ENCODE measurements at regions not wholly inside any gene's neighbourhood (a gene's known extent, or its start where the extent isn't known, plus 50 kb on each side); places are given as distances from the start of the nearest gene placed in this dataset.
"Not testable (repeated sequence)": the region's sequence is repeated elsewhere in the genome, so short reads cannot be mapped to it uniquely, and the experiment has no call there.

DNA sequence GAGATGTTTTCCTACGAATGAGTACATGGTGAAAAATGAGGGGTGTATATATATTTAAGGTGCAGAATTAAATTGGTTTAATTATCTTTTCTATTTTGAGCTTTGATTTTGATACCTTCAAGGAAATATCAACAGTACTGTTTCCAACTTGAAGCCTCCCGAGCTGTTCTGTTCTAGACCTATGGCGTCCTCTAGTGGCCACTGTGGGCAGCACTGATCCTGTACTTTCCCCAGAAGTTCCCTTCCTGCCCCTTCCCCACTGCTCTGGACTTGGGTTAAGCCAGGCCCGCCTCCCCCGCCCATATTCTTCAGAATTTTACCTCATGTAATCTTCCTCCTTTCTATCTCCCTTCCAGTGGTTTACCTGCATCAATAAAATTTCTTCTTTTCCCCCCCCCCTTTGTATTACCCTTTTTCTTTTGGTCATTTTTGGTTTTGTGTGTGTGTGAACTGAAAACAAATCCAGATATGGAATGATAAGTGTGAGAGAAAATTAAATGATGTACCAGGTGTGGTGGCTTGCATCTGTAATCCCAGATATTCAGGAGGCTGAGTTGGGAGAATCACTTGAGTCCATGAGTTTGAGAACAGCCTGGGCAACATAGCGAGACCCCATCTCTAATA lies 1643.5 kb downstream of the TP53TG3F start:
- no peak for DNase-seq (ENCODE audit: insufficient read length, low spot score, missing footprints)
- no peak overlapping the region for H3K27ac ChIP-seq (ENCODE audit: low read depth, low read length)
- no peaks in the 10 kb centered on the region for H4K20me1 ChIP-seq (ENCODE audit: insufficient read depth, low read length)
- no peak overlapping the region for H2AFZ ChIP-seq (ENCODE audit: low read length)
- no peak overlapping the region for H3K4me3 ChIP-seq (ENCODE audit: insufficient read depth, low read length)
- H3K79me2 ChIP-seq (ENCODE audit: insufficient read depth, low read length), result no peaks in the 10 kb centered on the region
- H3K4me1 ChIP-seq (ENCODE audit: insufficient read depth, low read length), result no peaks in the 10 kb centered on the region
- TF ChIP-seq, protein P1, sequence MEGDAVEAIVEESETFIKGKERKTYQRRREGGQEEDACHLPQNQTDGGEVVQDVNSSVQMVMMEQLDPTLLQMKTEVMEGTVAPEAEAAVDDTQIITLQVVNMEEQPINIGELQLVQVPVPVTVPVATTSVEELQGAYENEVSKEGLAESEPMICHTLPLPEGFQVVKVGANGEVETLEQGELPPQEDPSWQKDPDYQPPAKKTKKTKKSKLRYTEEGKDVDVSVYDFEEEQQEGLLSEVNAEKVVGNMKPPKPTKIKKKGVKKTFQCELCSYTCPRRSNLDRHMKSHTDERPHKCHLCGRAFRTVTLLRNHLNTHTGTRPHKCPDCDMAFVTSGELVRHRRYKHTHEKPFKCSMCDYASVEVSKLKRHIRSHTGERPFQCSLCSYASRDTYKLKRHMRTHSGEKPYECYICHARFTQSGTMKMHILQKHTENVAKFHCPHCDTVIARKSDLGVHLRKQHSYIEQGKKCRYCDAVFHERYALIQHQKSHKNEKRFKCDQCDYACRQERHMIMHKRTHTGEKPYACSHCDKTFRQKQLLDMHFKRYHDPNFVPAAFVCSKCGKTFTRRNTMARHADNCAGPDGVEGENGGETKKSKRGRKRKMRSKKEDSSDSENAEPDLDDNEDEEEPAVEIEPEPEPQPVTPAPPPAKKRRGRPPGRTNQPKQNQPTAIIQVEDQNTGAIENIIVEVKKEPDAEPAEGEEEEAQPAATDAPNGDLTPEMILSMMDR (IDR thresholded peaks at IDR 0.05; ENCODE audit: extremely low read depth, low read depth, low read length), result no peak
- H3K36me3 ChIP-seq (ENCODE audit: insufficient read depth, low read length), result no peaks in the 10 kb centered on the region
- no peak overlapping the region for H3K4me2 ChIP-seq (ENCODE audit: insufficient read depth, low read length)
- H3K27me3 ChIP-seq (ENCODE audit: insufficient read depth, low read length), result no peaks in the 10 kb centered on the region
- peaks cover 2% of the 10 kb centered on the region for H3K9me3 ChIP-seq (ENCODE audit: low read depth, low read length)

DNA sequence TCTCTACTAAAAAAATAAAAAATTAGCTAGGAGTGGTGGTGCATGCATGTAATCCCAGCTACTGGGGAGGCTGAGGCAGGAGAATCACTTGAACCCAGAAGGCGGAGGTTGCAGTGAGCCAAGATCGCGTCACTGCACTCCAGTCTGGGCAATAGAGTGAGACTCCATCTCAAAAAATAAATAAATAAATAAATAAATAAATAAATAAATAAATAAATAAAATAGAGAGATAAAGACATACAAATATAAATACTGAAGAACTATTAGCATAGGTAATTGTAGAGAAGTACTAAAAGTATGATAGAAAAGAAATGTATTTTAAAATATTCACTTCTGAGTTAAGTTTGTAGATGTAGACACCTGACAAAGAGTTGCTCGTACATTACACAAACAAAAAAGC lies 1652.4 kb downstream of the TP53TG3F start:
- H3K36me3 ChIP-seq (ENCODE audit: insufficient read depth, low read length); H3K27ac ChIP-seq (ENCODE audit: low read depth, low read length); H3K4me3 ChIP-seq (ENCODE audit: insufficient read depth, low read length); DNase-seq (ENCODE audit: insufficient read length, low spot score, missing footprints); H2AFZ ChIP-seq (ENCODE audit: low read length); H3K79me2 ChIP-seq (ENCODE audit: insufficient read depth, low read length); H3K9me3 ChIP-seq (ENCODE audit: low read depth, low read length); H3K27me3 ChIP-seq (ENCODE audit: insufficient read depth, low read length); H4K20me1 ChIP-seq (ENCODE audit: insufficient read depth, low read length); H3K4me2 ChIP-seq (ENCODE audit: insufficient read depth, low read length); H3K4me1 ChIP-seq (ENCODE audit: insufficient read depth, low read length): not testable (repeated sequence)

DNA sequence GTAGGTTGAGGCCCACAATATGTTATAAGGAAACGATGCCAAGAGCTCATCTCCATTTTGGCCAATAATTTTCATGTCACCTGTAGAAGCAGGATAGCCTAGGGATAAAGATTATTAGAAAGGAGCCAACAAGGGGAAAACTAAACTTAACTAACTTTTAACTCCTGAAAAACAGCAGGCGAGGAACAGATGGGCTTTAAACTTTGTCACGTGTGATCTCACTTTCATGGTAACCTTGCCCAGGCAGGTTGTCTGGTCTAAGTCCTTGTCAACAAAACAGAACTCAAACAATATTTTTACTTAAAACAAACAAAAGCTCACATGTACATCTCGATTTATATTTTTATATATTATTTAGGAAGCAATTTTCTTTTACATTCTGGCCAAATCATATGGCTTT lies 1672.0 kb downstream of the TP53TG3F start:
- Histone ChIP-seq H3K4me3 (ENCODE audit: insufficient read depth, low read length) (no peak overlapping the region), H2AFZ (ENCODE audit: low read length) (no peak overlapping the region), H3K27me3 (ENCODE audit: insufficient read depth, low read length) (no peaks in the 10 kb centered on the region), H3K36me3 (ENCODE audit: insufficient read depth, low read length) (no peaks in the 10 kb centered on the region), H3K9me3 (ENCODE audit: low read depth, low read length) (no peaks in the 10 kb centered on the region), H3K4me2 (ENCODE audit: insufficient read depth, low read length) (no peak overlapping the region), H3K4me1 (ENCODE audit: insufficient read depth, low read length) (no peaks in the 10 kb centered on the region), H3K79me2 (ENCODE audit: insufficient read depth, low read length) (no peaks in the 10 kb centered on the region), H4K20me1 (ENCODE audit: insufficient read depth, low read length) (no peaks in the 10 kb centered on the region), H3K27ac (ENCODE audit: low read depth, low read length) (no peak overlapping the region)
- DNase-seq (ENCODE audit: insufficient read length, low spot score, missing footprints), result no peak
- TF ChIP-seq, protein P1 (IDR thresholded peaks at IDR 0.05; ENCODE audit: extremely low read depth, low read depth, low read length), result no peak

DNA sequence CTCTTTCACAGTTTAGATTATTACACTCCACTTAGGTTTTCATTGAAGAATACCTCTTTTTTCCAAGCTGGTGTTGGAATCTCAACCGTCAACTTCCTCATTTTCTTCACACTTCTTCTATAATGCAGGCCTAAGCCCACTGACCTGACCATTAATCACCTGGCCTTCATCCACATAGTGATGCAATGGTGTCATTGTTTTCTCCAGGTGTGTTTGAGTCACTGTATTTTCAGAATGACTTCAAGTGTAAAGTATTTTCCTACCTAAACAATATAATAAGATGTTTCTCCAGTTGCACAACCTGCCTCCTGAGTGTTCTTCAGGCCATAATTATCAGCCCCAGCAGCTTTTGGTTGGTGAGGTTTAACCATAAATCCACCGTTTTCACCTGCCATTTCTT lies 1675.1 kb downstream of the TP53TG3F start:
- no peak for DNase-seq (ENCODE audit: insufficient read length, low spot score, missing footprints)
- no peaks in the 10 kb centered on the region for H3K4me1 ChIP-seq (ENCODE audit: insufficient read depth, low read length)
- TF ChIP-seq, protein P1 (IDR thresholded peaks at IDR 0.05; ENCODE audit: extremely low read depth, low read depth, low read length), result no peak
- H3K4me2 ChIP-seq (ENCODE audit: insufficient read depth, low read length), result no peak overlapping the region
- no peak overlapping the region for H3K27ac ChIP-seq (ENCODE audit: low read depth, low read length)
- no peak overlapping the region for H3K4me3 ChIP-seq (ENCODE audit: insufficient read depth, low read length)
- H3K79me2 ChIP-seq (ENCODE audit: insufficient read depth, low read length), result no peaks in the 10 kb centered on the region
- no peaks in the 10 kb centered on the region for H3K27me3 ChIP-seq (ENCODE audit: insufficient read depth, low read length)
- H3K36me3 ChIP-seq (ENCODE audit: insufficient read depth, low read length), result no peaks in the 10 kb centered on the region
- H2AFZ ChIP-seq (ENCODE audit: low read length), result no peak overlapping the region
- H4K20me1 ChIP-seq (ENCODE audit: insufficient read depth, low read length), result no peaks in the 10 kb centered on the region
- H3K9me3 ChIP-seq (ENCODE audit: low read depth, low read length), result peaks cover 3% of the 10 kb centered on the region

Measured in osteoblast (primary cell).